ENCODE measurements at regions not wholly inside any gene's neighbourhood (a gene's known extent, or its start where the extent isn't known, plus 50 kb on each side); places are given as distances from the start of the nearest gene placed in this dataset.

- no peak for TF ChIP-seq NFYC (CRISPR knock-in tag; IDR thresholded peaks at IDR 0.05)
- TF ChIP-seq IKZF5 (CRISPR knock-in tag; IDR thresholded peaks at IDR 0.05), result no peak
Observed at GRCh38 chr3:197443506-197443905, 112.3 kb downstream of the BDH1 start (continued).

DNA sequence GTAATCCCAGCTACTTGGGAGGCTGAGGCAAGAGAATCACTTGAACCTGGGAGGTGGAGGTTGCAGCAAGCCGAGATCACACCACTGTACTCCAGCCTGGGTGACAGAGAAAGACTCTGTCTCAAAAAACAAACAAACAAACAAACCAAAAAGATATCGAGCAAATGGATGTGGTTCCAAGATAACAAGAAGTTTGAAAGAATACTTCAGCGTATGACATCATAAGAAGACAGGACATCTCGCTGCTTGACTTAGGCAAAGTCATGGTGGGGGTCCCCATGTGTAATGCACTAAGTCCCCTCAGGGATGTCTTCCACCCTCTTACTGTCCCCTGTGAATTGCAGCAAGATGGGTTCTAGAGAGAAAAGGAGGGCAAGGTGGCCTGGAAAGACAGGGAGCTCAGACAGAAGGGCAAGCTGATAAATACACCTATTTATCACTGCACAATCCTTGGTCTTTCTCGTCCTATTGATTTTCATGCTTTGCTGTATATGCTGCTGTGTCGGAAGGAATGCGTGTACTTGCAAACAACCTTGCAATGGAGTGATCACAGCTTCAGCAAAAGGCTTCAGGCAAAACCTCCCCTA is 115.0 kb downstream of the BDH1 start:
- FAIRE-seq (no peak), ATAC-seq (no peak), DNase-seq (ENCODE audit: low spot score) (no peak)
- Histone ChIP-seq H3K4me2 (ENCODE audit: low read depth, low read length) (no peak overlapping the region), H3K9ac (ENCODE audit: insufficient read depth, low read depth, low read length) (no peak overlapping the region), H4K20me1 (ENCODE audit: insufficient read depth, low read length) (no peaks in the 10 kb centered on the region), H2AFZ (ENCODE audit: low read length) (no peak overlapping the region), H3K27ac (ENCODE audit: extremely low read length, insufficient read depth, low read length) (no peak overlapping the region), H3K4me1 (ENCODE audit: insufficient read depth, low read length) (peaks cover 2% of the 10 kb centered on the region), H3K27me3 (ENCODE audit: control insufficient read depth in 1 of 2, insufficient read depth in 2 of 2, low read length in 2 of 2) (no peaks in the 10 kb centered on the region), H3K79me2 (ENCODE audit: insufficient read depth, low read length) (no peaks in the 10 kb centered on the region), H3K9me3 (ENCODE audit: low read length) (no peaks in the 10 kb centered on the region), H3K4me3 (replicated peaks in 1 of 3; ENCODE audit: insufficient read depth in 1 of 3, low read depth in 2 of 3, low read length in 3 of 3) (no peak overlapping the region), H3K36me3 (replicated peaks in 1 of 2; ENCODE audit: control insufficient read depth in 1 of 2, insufficient read depth in 2 of 2, low read length in 2 of 2) (no peaks in the 10 kb centered on the region)
- in situ Hi-C loops (cut with HindIII; ENCODE audit: extremely low pct_ligation_motif_present, low pct_unique_long_range_greater_than_20kb) (no loop called here), intact Hi-C loops (cut with micrococcal nuclease; ENCODE audit: unreplicated experiment) (no loop called here)
- BruUV-seq (replicated peaks), result no TSS peak
- POLR2A ChIA-PET, result no interaction called here
- 67% methylated on average over 7 of the region's 7 CpGs for WGBS (ENCODE audit: low lambda C conversion rate)
- CTCF ChIA-PET (ENCODE audit: low intra/inter-chr PET ratio, low total read pairs), result no interaction called here
- TF ChIP-seq HIVEP1 (CRISPR knock-in tag; IDR thresholded peaks at IDR 0.05), result no peak
- TF ChIP-seq PHF21A (CRISPR knock-in tag; IDR thresholded peaks at IDR 0.05), result no peak
- no peak for TF ChIP-seq MNT (IDR thresholded peaks at IDR 0.05)
- TF ChIP-seq FOSL1 (CRISPR knock-in tag; IDR thresholded peaks at IDR 0.05; ENCODE audit: borderline replicate concordance), result no peak
- no peak for TF ChIP-seq RAD51 (IDR thresholded peaks at IDR 0.05; ENCODE audit: borderline replicate concordance)
- TF ChIP-seq ZNF251 (CRISPR knock-in tag; IDR thresholded peaks at IDR 0.05), result no peak
- TF ChIP-seq ATM (IDR thresholded peaks at IDR 0.05; ENCODE audit: borderline replicate concordance), result no peak
- no peak for TF ChIP-seq KLF6 (CRISPR knock-in tag; IDR thresholded peaks at IDR 0.05)
- TF ChIP-seq ELF3 (CRISPR knock-in tag; IDR thresholded peaks at IDR 0.05), result no peak
- TF ChIP-seq, protein P1, sequence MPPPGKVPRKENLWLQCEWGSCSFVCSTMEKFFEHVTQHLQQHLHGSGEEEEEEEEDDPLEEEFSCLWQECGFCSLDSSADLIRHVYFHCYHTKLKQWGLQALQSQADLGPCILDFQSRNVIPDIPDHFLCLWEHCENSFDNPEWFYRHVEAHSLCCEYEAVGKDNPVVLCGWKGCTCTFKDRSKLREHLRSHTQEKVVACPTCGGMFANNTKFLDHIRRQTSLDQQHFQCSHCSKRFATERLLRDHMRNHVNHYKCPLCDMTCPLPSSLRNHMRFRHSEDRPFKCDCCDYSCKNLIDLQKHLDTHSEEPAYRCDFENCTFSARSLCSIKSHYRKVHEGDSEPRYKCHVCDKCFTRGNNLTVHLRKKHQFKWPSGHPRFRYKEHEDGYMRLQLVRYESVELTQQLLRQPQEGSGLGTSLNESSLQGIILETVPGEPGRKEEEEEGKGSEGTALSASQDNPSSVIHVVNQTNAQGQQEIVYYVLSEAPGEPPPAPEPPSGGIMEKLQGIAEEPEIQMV (CRISPR knock-in tag; IDR thresholded peaks at IDR 0.05; ENCODE audit: low read depth), result no peak
- TF ChIP-seq MYPOP (CRISPR knock-in tag; IDR thresholded peaks at IDR 0.05), result no peak
- TF ChIP-seq CENPBD1 (CRISPR knock-in tag; IDR thresholded peaks at IDR 0.05; ENCODE audit: borderline replicate concordance, low read depth), result no peak
- peak; percentile 58; the same call in 1 of the 2 replicates for TF ChIP-seq ATF7 (IDR thresholded peaks at IDR 0.05)
- TF ChIP-seq ATF7 (CRISPR knock-in tag; IDR thresholded peaks at IDR 0.05), result no peak

All from HepG2 (cell line).